GM12878 (cell line): ENCODE measurements at regions not wholly inside any gene's neighbourhood (a gene's known extent, or its start where the extent isn't known, plus 50 kb on each side); places are given as distances from the start of the nearest gene placed in this dataset.

Experiments
- BCLAF1 ChIP-seq: fragments of 450-650 bp; IDR thresholded peaks from 2 replicates; pipeline ENCODE4 v1.6.1; 2017; ENCODE audit warnings: antibody characterized with exemption, mild to moderate bottlenecking, moderate library complexity
- E2F4 ChIP-seq: IDR thresholded peaks from 2 replicates; pipeline ENCODE4 v1.6.1; 2012; ENCODE audit warnings: low read depth, low read length, improper control_type of control experiment
- E2F8 ChIP-seq: fragments of 450-650 bp; IDR thresholded peaks from 2 replicates; pipeline ENCODE4 v1.6.1; 2018; ENCODE audit warnings: mild to moderate bottlenecking, low read depth, moderate library complexity; ENCODE audit not compliant: partially characterized antibody
- ETV6 ChIP-seq, 2 experiments: fragments of 450-650 bp in 1 of 2; IDR thresholded peaks in 1 of 2; conservative IDR thresholded peaks in 1 of 2; 2 replicates each; pipeline ENCODE4 v1.6.1; 2014; ENCODE audit warnings: antibody characterized with exemption in 1 of 2, borderline replicate concordance in 1 of 2, low read depth in 1 of 2, mild to moderate bottlenecking in 1 of 2, moderate library complexity in 1 of 2
- SPI1 ChIP-seq: IDR thresholded peaks from 2 replicates; pipeline ENCODE4 v1.6.1; 2011; ENCODE audit warnings: low read depth, mild to moderate bottlenecking, low read length, moderate library complexity, borderline replicate concordance; ENCODE audit not compliant: insufficient read depth

GRCh38 chr11:13826505-13827278 lies 135.8 kb upstream of the SPON1 start (continued):
- no peak for TF ChIP-seq E2F4
- no peak for TF ChIP-seq ETV6 (conservative IDR thresholded peaks at IDR 0.05 in 1 of 2, IDR thresholded peaks at IDR 0.05 in 1 of 2; ENCODE audit: borderline replicate concordance in 1 of 2, low read depth in 1 of 2)
- no peak for TF ChIP-seq SPI1
- TF ChIP-seq E2F8 = no peak
- no peak for TF ChIP-seq BCLAF1
- TF ChIP-seq, all 136 proteins: peak for 0
